GM19467 (cell line): ENCODE measurements at regions not wholly inside any gene's neighbourhood (a gene's known extent, or its start where the extent isn't known, plus 50 kb on each side); places are given as distances from the start of the nearest gene placed in this dataset.
"Not testable (repeated sequence)": the region's sequence is repeated elsewhere in the genome, so short reads cannot be mapped to it uniquely, and the experiment has no call there.

Experiments used
- ATAC-seq: cut with Tn5 transposase; IDR thresholded peaks from one replicate; pipeline ENCODE4 v1.9.1; 2021; ENCODE audit warnings: mild to moderate bottlenecking, moderate library complexity; ENCODE audit not compliant: unreplicated experiment

GRCh38 chr5:42989190-42989589 lies 50.9 kb downstream of the ANXA2R start:
- ATAC-seq = no peak

- ATAC-seq = no peak
Measured at GRCh38 chr5:42988568-42988967, 51.6 kb downstream of the ANXA2R start.

- no peak for ATAC-seq
Measured at GRCh38 chr5:42985129-42986037, 54.7 kb downstream of the ANXA2R start.

- ATAC-seq = no peak
Measured at GRCh38 chr5:42984307-42984706, 55.8 kb downstream of the ANXA2R start.

- ATAC-seq = no peak
Measured at GRCh38 chr5:42982107-42982622, 58.0 kb downstream of the ANXA2R start.

GRCh38 chr5:42981417-42982106 lies 58.6 kb downstream of the ANXA2R start:
- not testable (repeated sequence) for ATAC-seq

GRCh38 chr5:42981015-42981414 lies 59.1 kb downstream of the ANXA2R start:
- not testable (repeated sequence) for ATAC-seq

- not testable (repeated sequence) for ATAC-seq
Measured at GRCh38 chr5:42980391-42980790, 59.7 kb downstream of the ANXA2R start.

GRCh38 chr5:42979242-42979641 lies 60.9 kb downstream of the ANXA2R start:
- ATAC-seq = not testable (repeated sequence)

GRCh38 chr5:42974536-42974935 lies 65.6 kb downstream of the ANXA2R start:
- ATAC-seq = no peak

GRCh38 chr5:42970636-42971559 lies 69.2 kb downstream of the ANXA2R start:
- no peak for ATAC-seq

- ATAC-seq = no peak
Measured at GRCh38 chr5:42965934-42966333, 74.2 kb downstream of the ANXA2R start.

GRCh38 chr5:42963412-42963811 lies 76.7 kb downstream of the ANXA2R start:
- no peak for ATAC-seq

GRCh38 chr5:42962124-42962523 lies 78.0 kb downstream of the ANXA2R start:
- ATAC-seq = no peak

- no peak for ATAC-seq
Measured at GRCh38 chr5:42960506-42960905, 79.6 kb downstream of the ANXA2R start.

- no peak for ATAC-seq
Measured at GRCh38 chr5:42956551-42956950, 83.6 kb downstream of the ANXA2R start.

- ATAC-seq = no peak
Measured at GRCh38 chr5:42953041-42953440, 87.1 kb downstream of the ANXA2R start.

- no peak for ATAC-seq
Measured at GRCh38 chr5:42952578-42952974, 87.5 kb downstream of the ANXA2R start.

- ATAC-seq = peak; percentile 32
Measured at GRCh38 chr5:42951293-42951840, 88.8 kb downstream of the ANXA2R start.
